IMR-90 (cell line): ENCODE measurements at regions not wholly inside any gene's neighbourhood (a gene's known extent, or its start where the extent isn't known, plus 50 kb on each side); places are given as distances from the start of the nearest gene placed in this dataset.

Experiments used
- ATAC-seq: fragments of 200-7000 bp; cut with Tn5 transposase; 2 replicates; pipeline ENCODE4 v1.9.1; 2020; ENCODE audit warnings: low read depth, mild to moderate bottlenecking, moderate library complexity
- BruUV-seq: library from RNA; stranded (reverse); fragments of 400-500 nt; replicated peaks from 2 replicates; lab custom pipeline; 2021; lab: Mats Ljungman, UMichigan
- CTCF ChIA-PET: fragments of 300-600 bp; formaldehyde crosslinking; extraction: SDS; loops from one replicate; lab custom pipeline; 2021; ENCODE audit warnings: antibody characterized with exemption; lab: Yijun Ruan, JAX
- POLR2A ChIA-PET: fragments of 300-600 bp; sonication (Branson Sonifier 250); formaldehyde crosslinking; loops from one replicate; lab custom pipeline; 2022; ENCODE audit warnings: antibody characterized with exemption; ENCODE audit not compliant: unreplicated experiment; lab: Charles Lee
- DNase-seq: peaks from one replicate; pipeline ENCODE4 v3.0.0; 2013
- H2AFZ ChIP-seq: replicated peaks from 2 replicates; pipeline ENCODE3; 2013; ENCODE audit warnings: low read length, mild to moderate bottlenecking; ENCODE audit not compliant: poor library complexity
- H2AK5ac ChIP-seq: 2 replicates; pipeline ENCODE4 v1.6.1; 2013; ENCODE audit warnings: low read depth, low read length, inconsistent platforms
- H2AK9ac ChIP-seq: replicated peaks from 2 replicates; pipeline ENCODE3; 2013; ENCODE audit warnings: mild to moderate bottlenecking, low read depth, low read length, moderate library complexity; ENCODE audit not compliant: poor library complexity
- H2BK120ac ChIP-seq: 2 replicates; pipeline ENCODE4 v1.6.1; 2013; ENCODE audit warnings: low read depth, low read length, inconsistent platforms
- H2BK15ac ChIP-seq: 3 replicates; pipeline ENCODE4 v1.6.1; 2013; ENCODE audit warnings: low read depth, low read length, inconsistent platforms
- H2BK20ac ChIP-seq: 2 replicates; pipeline ENCODE4 v1.6.1; 2013; ENCODE audit warnings: low read depth, mild to moderate bottlenecking, inconsistent platforms, low read length, moderate library complexity
- H2BK5ac ChIP-seq: 2 replicates; pipeline ENCODE4 v1.6.1; 2013; ENCODE audit warnings: mild to moderate bottlenecking, low read depth, low read length, inconsistent platforms; ENCODE audit not compliant: poor library complexity, severe bottlenecking
- H3K14ac ChIP-seq: replicated peaks from 2 replicates; pipeline ENCODE4 v1.6.1; 2013; ENCODE audit warnings: low read depth, low read length, inconsistent platforms
- H3K18ac ChIP-seq: 2 replicates; pipeline ENCODE4 v1.6.1; 2013; ENCODE audit warnings: low read depth, low read length, control low read depth
- H3K23ac ChIP-seq: 2 replicates; pipeline ENCODE4 v1.6.1; 2013; ENCODE audit warnings: low read depth, low read length, inconsistent platforms
- H3K27ac ChIP-seq: 2 replicates; pipeline ENCODE4 v1.5.1; 2013; ENCODE audit warnings: mild to moderate bottlenecking, control low read depth, low read length; ENCODE audit not compliant: insufficient read depth
- H3K27me3 ChIP-seq: 2 replicates; pipeline ENCODE4 v1.6.1; 2013; ENCODE audit warnings: low read length; ENCODE audit not compliant: control insufficient read depth, insufficient read depth
- H3K36me3 ChIP-seq: 2 replicates; pipeline ENCODE4 v1.6.1; 2013; ENCODE audit warnings: low read length, mixed read lengths; ENCODE audit not compliant: control insufficient read depth, insufficient read depth
- H3K4ac ChIP-seq: 2 replicates; pipeline ENCODE4 v1.6.1; 2013; ENCODE audit warnings: low read depth, low read length, inconsistent platforms
- H3K4me1 ChIP-seq: 2 replicates; pipeline ENCODE4 v1.6.1; 2013; ENCODE audit warnings: low read length, mixed read lengths; ENCODE audit not compliant: control insufficient read depth, insufficient read depth
- H3K4me2 ChIP-seq: 2 replicates; pipeline ENCODE4 v1.6.1; 2013; ENCODE audit warnings: low read depth, mild to moderate bottlenecking, control low read depth, low read length, moderate library complexity
- H3K4me3 ChIP-seq: 2 replicates; pipeline ENCODE4 v1.5.1; 2013; ENCODE audit warnings: low read depth, mild to moderate bottlenecking, control low read depth, low read length, moderate library complexity; ENCODE audit not compliant: insufficient read depth
- H3K56ac ChIP-seq: 2 replicates; pipeline ENCODE4 v1.6.1; 2013; ENCODE audit warnings: low read length, inconsistent platforms; ENCODE audit not compliant: insufficient read depth; ENCODE audit errors: extremely low read depth
- H3K79me1 ChIP-seq, 2 experiments: 2 replicates each; pipeline ENCODE4 v1.6.1; 2013; ENCODE audit warnings: low read length in 2 of 2, inconsistent platforms in 1 of 2, low read depth in 1 of 2
- H3K9ac ChIP-seq: 2 replicates; pipeline ENCODE4 v1.6.1; 2013; ENCODE audit warnings: low read depth, low read length, control low read depth
- H3K9me1 ChIP-seq: 2 replicates; pipeline ENCODE4 v1.6.1; 2013; ENCODE audit warnings: low read length, inconsistent platforms; ENCODE audit not compliant: insufficient read depth
- H3K9me3 ChIP-seq: 2 replicates; pipeline ENCODE4 v1.6.1; 2013; ENCODE audit warnings: low read length; ENCODE audit not compliant: control insufficient read depth, insufficient read depth
- H4K20me1 ChIP-seq: 2 replicates; pipeline ENCODE4 v1.6.1; 2013; ENCODE audit warnings: low read length, inconsistent platforms; ENCODE audit not compliant: insufficient read depth
- H4K5ac ChIP-seq: 2 replicates; pipeline ENCODE4 v1.6.1; 2013; ENCODE audit warnings: mild to moderate bottlenecking, low read depth, low read length, control low read depth
- H4K8ac ChIP-seq, 2 experiments: 2 replicates each; pipeline ENCODE4 v1.6.1; 2013; ENCODE audit warnings: low read depth in 2 of 2, low read length in 2 of 2, control low read depth in 1 of 2, inconsistent platforms in 1 of 2
- H4K91ac ChIP-seq: 2 replicates; pipeline ENCODE4 v1.6.1; 2013; ENCODE audit warnings: low read depth, low read length, inconsistent platforms; ENCODE audit not compliant: insufficient read depth
- BHLHE40 ChIP-seq: fragments of 150-350 bp; IDR thresholded peaks from 2 replicates; pipeline ENCODE4 v1.6.1; 2016; ENCODE audit warnings: mild to moderate bottlenecking, low read depth, low read length
- CEBPB ChIP-seq: IDR thresholded peaks from 2 replicates; pipeline ENCODE4 v1.6.1; 2012; ENCODE audit warnings: low read depth, low read length, improper control_type of control experiment
- CHD1 ChIP-seq: IDR thresholded peaks from 2 replicates; pipeline ENCODE4 v1.6.1; 2012; ENCODE audit warnings: low read depth, low read length, improper control_type of control experiment
- CTCF ChIP-seq: conservative IDR thresholded peaks from 2 replicates; pipeline ENCODE4 v1.5.1; 2012; ENCODE audit warnings: mild to moderate bottlenecking, low read depth, low read length, improper control_type of control experiment
- ELK1 ChIP-seq: fragments of 150-350 bp; IDR thresholded peaks from 2 replicates; pipeline ENCODE4 v1.6.1; 2016; ENCODE audit warnings: low read depth, mild to moderate bottlenecking, low read length, moderate library complexity, borderline replicate concordance
- FOS ChIP-seq: fragments of 150-350 bp; IDR thresholded peaks from 2 replicates; pipeline ENCODE4 v1.6.1; 2016; ENCODE audit warnings: low read depth, low read length
- MAFK ChIP-seq: IDR thresholded peaks from 2 replicates; pipeline ENCODE4 v1.6.1; 2012; ENCODE audit warnings: low read depth, low read length, improper control_type of control experiment
- MAZ ChIP-seq: IDR thresholded peaks from 2 replicates; pipeline ENCODE4 v1.6.1; 2012; ENCODE audit warnings: low read depth, mild to moderate bottlenecking, low read length, improper control_type of control experiment, moderate library complexity, borderline replicate concordance
- MXI1 ChIP-seq: IDR thresholded peaks from 2 replicates; pipeline ENCODE4 v1.6.1; 2012; ENCODE audit warnings: low read depth, mild to moderate bottlenecking, low read length, moderate library complexity, borderline replicate concordance
- NFE2L2 ChIP-seq: fragments of 150-350 bp; IDR thresholded peaks from 2 replicates; pipeline ENCODE4 v1.6.1; 2016; ENCODE audit warnings: low read depth, mild to moderate bottlenecking, low read length
- POLR2A ChIP-seq: IDR thresholded peaks from 2 replicates; pipeline ENCODE4 v1.6.1; 2012; ENCODE audit warnings: mild to moderate bottlenecking, low read depth, low read length
- RAD21 ChIP-seq: IDR thresholded peaks from 2 replicates; pipeline ENCODE4 v1.6.1; 2012; ENCODE audit warnings: low read length, improper control_type of control experiment
- RCOR1 ChIP-seq: IDR thresholded peaks from 2 replicates; pipeline ENCODE4 v1.6.1; 2012; ENCODE audit warnings: mild to moderate bottlenecking, low read length, improper control_type of control experiment; ENCODE audit not compliant: insufficient replicate concordance
- RFX5 ChIP-seq: IDR thresholded peaks from 2 replicates; pipeline ENCODE4 v1.8.0; 2012; ENCODE audit warnings: low read depth, mild to moderate bottlenecking, low read length, moderate library complexity
- SMC3 ChIP-seq: fragments of 150-350 bp; IDR thresholded peaks from 2 replicates; pipeline ENCODE4 v1.6.1; 2016; ENCODE audit warnings: low read depth, mild to moderate bottlenecking, antibody characterized with exemption, low read length, moderate library complexity
- USF2 ChIP-seq: fragments of 150-350 bp; IDR thresholded peaks from 2 replicates; pipeline ENCODE4 v1.6.1; 2017; ENCODE audit warnings: mild to moderate bottlenecking, antibody characterized with exemption, low read length, low read depth
- WGBS, 2 experiments: methylation state at CpG; one replicate each; pipeline versions ENCODE4 v1.1.5 to v1.1.7; 2013; ENCODE audit warnings: missing lambda C conversion rate in 2 of 2; ENCODE audit not compliant: insufficient read length in 1 of 2; ENCODE audit errors: extremely low coverage in 2 of 2; 5-methylcytosine and 5-hydroxymethylcytosine counted together
- dilution Hi-C: fragments of 300-500 bp; cut with HindIII; formaldehyde crosslinking; loops from one replicate; pipeline ENCODE4 v1.14.3; 2018; ENCODE audit warnings: low sequenced_read_pairs; ENCODE audit not compliant: unreplicated experiment
- in situ Hi-C: fragments of 300-500 bp; cut with MboI; formaldehyde crosslinking; loops from 3 replicates; pipeline ENCODE4 v1.14.3; 2019; ENCODE audit warnings: low sequenced_read_pairs, inconsistent platforms, mixed read lengths
- intact Hi-C: fragments of 100-400 bp; cut with micrococcal nuclease; formaldehyde crosslinking; loops from 2 replicates; pipeline ENCODE4 v1.10.0; 2022

GRCh38 chr10:62666275-62666674, 138.2 kb upstream of the ADO start:
- in situ Hi-C loops = no loop called here
- Histone ChIP-seq H3K4ac (no peak overlapping the region), H4K20me1 (no peaks in the 10 kb centered on the region), H3K9ac (no peak overlapping the region), H3K4me2 (no peak overlapping the region), H3K14ac (no peak overlapping the region), H2AK9ac (no peak overlapping the region), H4K91ac (no peak overlapping the region), H3K9me1 (no peaks in the 10 kb centered on the region), H3K23ac (no peak overlapping the region), H4K8ac (no peak overlapping the region), H3K18ac (no peak overlapping the region), H3K9me3 (no peaks in the 10 kb centered on the region), H3K56ac (no peak overlapping the region), H3K36me3 (no peaks in the 10 kb centered on the region), H2AFZ (no peak overlapping the region), H4K5ac (no peak overlapping the region), H2BK20ac (no peak overlapping the region), H2BK120ac (no peak overlapping the region), H3K4me3 (no peak overlapping the region), H2BK5ac (no peak overlapping the region), H2AK5ac (no peak overlapping the region), H2BK15ac (no peak overlapping the region), H3K27ac (no peak overlapping the region), H3K4me1 (no peaks in the 10 kb centered on the region), H3K27me3 (peaks cover 6% of the 10 kb centered on the region), H3K79me1 (no peaks in the 10 kb centered on the region)
- TF ChIP-seq CEBPB = no peak
- no peak for TF ChIP-seq CHD1
- TF ChIP-seq MAFK = no peak
- no peak for TF ChIP-seq SMC3
- no peak for TF ChIP-seq RFX5
- TF ChIP-seq NFE2L2 = no peak
- no peak for TF ChIP-seq ELK1
- no peak for TF ChIP-seq USF2
- TF ChIP-seq BHLHE40 = no peak
- no peak for TF ChIP-seq POLR2A
- no peak for TF ChIP-seq CTCF
- no peak for TF ChIP-seq MXI1
- TF ChIP-seq MAZ = no peak
- TF ChIP-seq RAD21 = no peak
- no peak for TF ChIP-seq RCOR1
- no peak for TF ChIP-seq FOS
- intact Hi-C loops = no loop called here
- POLR2A ChIA-PET = no interaction called here
- dilution Hi-C loops = no loop called here
- no TSS peak for BruUV-seq
- no peak for ATAC-seq
- WGBS, 2 experiments = no CpG with 5 or more reads among the region's 2 CpGs
- CTCF ChIA-PET = no interaction called here
- DNase-seq = no peak
